ENCODE measurements at regions not wholly inside any gene's neighbourhood (a gene's known extent, or its start where the extent isn't known, plus 50 kb on each side); places are given as distances from the start of the nearest gene placed in this dataset.
A peak's percentile ranks its signal among the peaks of the same experiment; 100 is the strongest.

GRCh38 chr17:77001487-77001886 lies 133.3 kb downstream of the MGAT5B start:
- no peak for DNase-seq (ENCODE audit: low read depth, low spot score)

GRCh38 chr17:77002103-77003045 lies 134.2 kb downstream of the MGAT5B start:
- DNase-seq (ENCODE audit: low read depth, low spot score), result peak; percentile 36

- DNase-seq (ENCODE audit: low read depth, low spot score), result no peak
Measured at GRCh38 chr17:77003699-77004098, 135.5 kb downstream of the MGAT5B start.

- DNase-seq (ENCODE audit: low read depth, low spot score), result no peak
Measured at GRCh38 chr17:77006971-77007649, 133.7 kb upstream of the SEC14L1 start.

- DNase-seq (ENCODE audit: low read depth, low spot score), result no peak
Measured at GRCh38 chr17:77009877-77010276, 130.9 kb upstream of the SEC14L1 start.

GRCh38 chr17:77010667-77011066 lies 130.1 kb upstream of the SEC14L1 start:
- DNase-seq (ENCODE audit: low read depth, low spot score), result no peak

- DNase-seq (ENCODE audit: low read depth, low spot score), result no peak
Measured at GRCh38 chr17:77011173-77012011, 129.4 kb upstream of the SEC14L1 start.

- no peak for DNase-seq (ENCODE audit: low read depth, low spot score)
Measured at GRCh38 chr17:77018504-77018903, 122.3 kb upstream of the SEC14L1 start.

- DNase-seq (ENCODE audit: low read depth, low spot score), result no peak
Measured at GRCh38 chr17:77019893-77020379, 120.8 kb upstream of the SEC14L1 start.

- no peak for DNase-seq (ENCODE audit: low read depth, low spot score)
Measured at GRCh38 chr17:77020973-77021372, 119.8 kb upstream of the SEC14L1 start.

GRCh38 chr17:77022766-77023165 lies 118.0 kb upstream of the SEC14L1 start:
- no peak for DNase-seq (ENCODE audit: low read depth, low spot score)

GRCh38 chr17:77025781-77026180 lies 115.0 kb upstream of the SEC14L1 start:
- no peak for DNase-seq (ENCODE audit: low read depth, low spot score)

GRCh38 chr17:77027271-77027889 lies 113.4 kb upstream of the SEC14L1 start:
- DNase-seq (ENCODE audit: low read depth, low spot score), result no peak

- no peak for DNase-seq (ENCODE audit: low read depth, low spot score)
Measured at GRCh38 chr17:77028900-77029299, 111.9 kb upstream of the SEC14L1 start.

GRCh38 chr17:77032929-77033328 lies 107.8 kb upstream of the SEC14L1 start:
- DNase-seq (ENCODE audit: low read depth, low spot score), result no peak

GRCh38 chr17:77033892-77034404 lies 106.8 kb upstream of the SEC14L1 start:
- no peak for DNase-seq (ENCODE audit: low read depth, low spot score)

- DNase-seq (ENCODE audit: low read depth, low spot score), result no peak
Measured at GRCh38 chr17:77034677-77035424, 105.9 kb upstream of the SEC14L1 start.

GRCh38 chr17:77035526-77035925 lies 105.2 kb upstream of the SEC14L1 start:
- DNase-seq (ENCODE audit: low read depth, low spot score), result no peak

- no peak for DNase-seq (ENCODE audit: low read depth, low spot score)
Measured at GRCh38 chr17:77036136-77036840, 104.5 kb upstream of the SEC14L1 start.
